Prostate gland (tissue), 2 donors: ENCODE measurements at regions not wholly inside any gene's neighbourhood (a gene's known extent, or its start where the extent isn't known, plus 50 kb on each side); places are given as distances from the start of the nearest gene placed in this dataset.

Experiments used
- CTCF ChIP-seq, 4 experiments: fragments of 200-600 bp in 2 of 4; fragments of 450-650 bp in 2 of 4; sonication (generic) in 2 of 4; IDR thresholded peaks; 1 replicate in 3 of 4; 2 replicates in 1 of 4; pipeline ENCODE4 v1.5.1; 2016 to 2019; ENCODE audit warnings: antibody characterized with exemption in 4 of 4, mild to moderate bottlenecking in 2 of 4, moderate library complexity in 2 of 4
- POLR2A ChIP-seq: fragments of 450-650 bp; IDR thresholded peaks from one replicate; pipeline ENCODE4 v1.6.1; 2016; ENCODE audit warnings: antibody characterized with exemption, mild to moderate bottlenecking

- TF ChIP-seq CTCF (IDR thresholded peaks at IDR 0.05) (no peak), POLR2A (no peak)
These were observed 645.7 kb downstream of the PDCD6IP start for GRCh38 chr3:34444137-34444536.
